Gastrocnemius medialis (tissue), 4 donors: ENCODE measurements at regions not wholly inside any gene's neighbourhood (a gene's known extent, or its start where the extent isn't known, plus 50 kb on each side); places are given as distances from the start of the nearest gene placed in this dataset.

Experiments used
- ATAC-seq, 2 donors: fragments of 150-250 bp; one replicate each; pipeline ENCODE4 v1.9.1; 2016
- DNase-seq, 2 donors: peaks; one replicate each; pipeline ENCODE4 v3.0.0-alpha.2; 2019
- H3K27ac ChIP-seq, 4 donors: fragments of 200-600 bp; sonication (generic); 1 replicate in 1 of 4; 2 replicates in 3 of 4; pipeline ENCODE4 v1.5.1; 2016 to 2018; ENCODE audit warnings: mild to moderate bottlenecking in 2 of 4, moderate library complexity in 1 of 4
- H3K27me3 ChIP-seq, 3 donors: fragments of 200-600 bp; sonication (generic) in 2 of 3; 1 replicate in 1 of 3; 2 replicates in 2 of 3; pipeline versions ENCODE4 v1.5.1 to v1.6.0; 2016 to 2019; ENCODE audit warnings: mild to moderate bottlenecking in 1 of 3, moderate library complexity in 1 of 3
- H3K36me3 ChIP-seq, 2 donors: fragments of 200-600 bp; sonication (generic) in 1 of 2; one replicate each; pipeline ENCODE4 v1.5.1; 2017 to 2018
- H3K4me1 ChIP-seq, 2 donors: fragments of 200-600 bp; sonication (generic) in 1 of 2; one replicate each; pipeline ENCODE4 v1.5.1; 2016 to 2017; ENCODE audit warnings: mild to moderate bottlenecking in 2 of 2
- H3K4me3 ChIP-seq, 4 donors: fragments of 200-600 bp; sonication (generic) in 3 of 4; 1 replicate in 1 of 4; 2 replicates in 3 of 4; pipeline ENCODE4 v1.5.1; 2016 to 2019; ENCODE audit warnings: mild to moderate bottlenecking in 2 of 4
- H3K9me3 ChIP-seq, 3 donors: fragments of 200-600 bp; sonication (generic) in 2 of 3; 1 replicate in 1 of 3; 2 replicates in 2 of 3; pipeline ENCODE4 v1.5.1; 2016 to 2019
- POLR2A ChIP-seq, 2 donors: fragments of 450-650 bp; IDR thresholded peaks; one replicate each; pipeline ENCODE4 v1.6.1; 2017; ENCODE audit warnings: antibody characterized with exemption in 2 of 2, mild to moderate bottlenecking in 2 of 2, moderate library complexity in 2 of 2
- in situ Hi-C, 4 donors: fragments of 200-750 bp; cut with MboI; loops; one replicate each; pipeline versions ENCODE4 v1.15.0 to v1.8.0; 2017; ENCODE audit warnings: low sequenced_read_pairs in 4 of 4
- intact Hi-C: fragments of 100-400 bp; cut with DNase I; formaldehyde crosslinking; loops from one replicate; pipeline ENCODE4 v1.15.1; 2023; ENCODE audit warnings: low total_unique reads
- TF ChIP-seq, protein P1 (sequence below), 5 experiments: fragments of 450-650 bp in 3 of 5; fragments of 200-600 bp in 2 of 5; sonication (generic) in 2 of 5; IDR thresholded peaks in 4 of 5; conservative IDR thresholded peaks in 1 of 5; 1 replicate in 4 of 5; 2 replicates in 1 of 5; pipeline ENCODE4 v1.5.1; 2016 to 2019; ENCODE audit warnings: antibody characterized with exemption in 5 of 5, mild to moderate bottlenecking in 3 of 5, moderate library complexity in 3 of 5

DNA sequence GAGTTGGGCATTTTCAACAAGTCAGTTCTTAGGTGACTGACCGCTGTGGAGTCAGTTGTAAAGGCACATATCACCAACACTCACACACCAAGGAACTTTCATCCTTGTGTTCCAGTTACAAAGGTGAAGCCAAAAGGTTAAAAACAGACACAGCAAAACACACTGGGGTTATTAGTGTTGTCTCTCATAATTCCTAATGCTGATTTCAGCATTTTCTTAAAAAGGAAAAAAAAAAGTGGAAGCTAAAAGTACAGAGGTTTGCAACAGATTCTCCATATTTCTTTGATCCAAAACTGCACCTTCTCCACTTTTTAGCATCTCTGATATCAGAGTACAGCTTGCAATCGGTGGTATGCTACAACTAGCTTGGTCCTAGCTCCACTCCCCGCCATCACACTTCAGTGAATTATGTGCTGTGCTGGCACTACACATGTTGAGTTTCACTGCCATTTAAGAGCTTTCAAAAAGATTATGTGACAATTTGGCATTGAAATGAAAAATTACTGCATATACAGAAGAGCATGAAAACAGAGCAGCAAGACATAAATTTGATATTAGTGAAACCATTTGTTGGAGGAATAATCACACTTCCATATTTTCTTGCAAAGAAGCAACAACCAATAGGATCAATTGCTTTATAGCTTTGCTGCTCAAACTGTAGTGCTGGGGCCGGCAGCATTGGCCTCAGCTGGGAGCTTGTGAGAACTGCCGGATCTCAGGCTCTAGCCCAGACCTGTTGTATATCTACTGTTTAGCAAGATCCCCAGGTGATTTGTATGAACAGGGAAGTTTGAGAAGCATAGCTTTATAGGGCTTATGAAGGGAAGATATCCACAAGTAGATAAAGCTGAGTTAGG, 62.3 kb upstream of the DAPL1 start:
- intact Hi-C loops = no loop called here
- no peak overlapping the region for H3K27ac ChIP-seq
- in situ Hi-C loops = loop anchor here in 1 of 4 donors (25.0 kb wide), 1 partner anchor 546 kb away; no protein-coding TSS in a partner anchor
- TF ChIP-seq, protein P1, sequence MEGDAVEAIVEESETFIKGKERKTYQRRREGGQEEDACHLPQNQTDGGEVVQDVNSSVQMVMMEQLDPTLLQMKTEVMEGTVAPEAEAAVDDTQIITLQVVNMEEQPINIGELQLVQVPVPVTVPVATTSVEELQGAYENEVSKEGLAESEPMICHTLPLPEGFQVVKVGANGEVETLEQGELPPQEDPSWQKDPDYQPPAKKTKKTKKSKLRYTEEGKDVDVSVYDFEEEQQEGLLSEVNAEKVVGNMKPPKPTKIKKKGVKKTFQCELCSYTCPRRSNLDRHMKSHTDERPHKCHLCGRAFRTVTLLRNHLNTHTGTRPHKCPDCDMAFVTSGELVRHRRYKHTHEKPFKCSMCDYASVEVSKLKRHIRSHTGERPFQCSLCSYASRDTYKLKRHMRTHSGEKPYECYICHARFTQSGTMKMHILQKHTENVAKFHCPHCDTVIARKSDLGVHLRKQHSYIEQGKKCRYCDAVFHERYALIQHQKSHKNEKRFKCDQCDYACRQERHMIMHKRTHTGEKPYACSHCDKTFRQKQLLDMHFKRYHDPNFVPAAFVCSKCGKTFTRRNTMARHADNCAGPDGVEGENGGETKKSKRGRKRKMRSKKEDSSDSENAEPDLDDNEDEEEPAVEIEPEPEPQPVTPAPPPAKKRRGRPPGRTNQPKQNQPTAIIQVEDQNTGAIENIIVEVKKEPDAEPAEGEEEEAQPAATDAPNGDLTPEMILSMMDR (IDR thresholded peaks at IDR 0.05 in 4 of 5, conservative IDR thresholded peaks at IDR 0.05 in 1 of 5) = no peak
- TF ChIP-seq POLR2A (IDR thresholded peaks at IDR 0.05) = no peak
- no peaks in the 10 kb centered on the region for H3K9me3 ChIP-seq
- ATAC-seq (no peak), DNase-seq (no peak)
- H3K36me3 ChIP-seq = no peaks in the 10 kb centered on the region
- H3K4me3 ChIP-seq = no peak overlapping the region
- H3K27me3 ChIP-seq = no peaks in the 10 kb centered on the region
- H3K4me1 ChIP-seq = no peaks in the 10 kb centered on the region

DNA sequence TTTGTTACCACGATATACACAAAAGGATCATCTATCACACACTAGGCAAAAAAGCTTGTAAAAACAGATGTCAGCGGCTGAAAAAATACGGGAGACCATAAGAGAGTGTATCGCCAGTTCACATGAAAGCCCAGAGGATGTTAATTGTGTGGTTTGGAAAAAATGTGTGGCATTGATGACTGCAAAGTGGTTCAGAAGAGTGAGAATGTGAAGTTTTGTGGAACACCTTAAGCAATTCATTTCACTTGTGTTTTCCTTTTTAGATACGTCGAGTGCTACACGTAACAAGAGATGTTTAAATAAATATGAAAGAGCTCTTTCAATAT, 61.7 kb upstream of the DAPL1 start:
- no peak overlapping the region for H3K27ac ChIP-seq
- no peak overlapping the region for H3K4me3 ChIP-seq
- H3K4me1 ChIP-seq = no peaks in the 10 kb centered on the region
- in situ Hi-C loops (loop anchor here in 1 of 4 donors (25.0 kb wide), 1 partner anchor 546 kb away; no protein-coding TSS in a partner anchor), intact Hi-C loops (no loop called here)
- DNase-seq (no peak), ATAC-seq (no peak)
- H3K27me3 ChIP-seq = no peaks in the 10 kb centered on the region
- no peak for TF ChIP-seq POLR2A (IDR thresholded peaks at IDR 0.05)
- TF ChIP-seq, protein P1 (IDR thresholded peaks at IDR 0.05 in 4 of 5, conservative IDR thresholded peaks at IDR 0.05 in 1 of 5) = no peak
- no peaks in the 10 kb centered on the region for H3K36me3 ChIP-seq
- no peaks in the 10 kb centered on the region for H3K9me3 ChIP-seq

DNA sequence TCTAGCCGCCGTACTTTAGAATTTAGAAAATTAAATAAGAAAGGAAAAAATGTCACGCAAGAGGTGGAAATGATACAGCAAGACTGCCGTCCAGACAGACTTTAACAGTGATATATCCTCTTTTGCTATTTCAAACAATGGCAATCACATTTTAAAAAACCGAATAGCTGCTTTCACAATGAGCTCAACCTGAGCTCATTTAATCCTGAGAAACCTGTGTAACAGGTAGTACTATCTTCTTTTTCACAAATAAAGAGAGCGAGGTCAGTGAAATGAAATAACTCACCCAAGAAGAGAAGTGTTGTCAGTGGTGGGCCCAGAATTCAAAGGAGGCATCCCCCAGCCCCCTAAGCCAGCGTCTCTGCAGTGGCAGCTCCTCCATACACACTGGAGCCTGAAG, 60.7 kb upstream of the DAPL1 start:
- Histone ChIP-seq H3K4me3 (no peak overlapping the region), H3K27ac (no peak overlapping the region), H3K4me1 (no peaks in the 10 kb centered on the region), H3K27me3 (no peaks in the 10 kb centered on the region), H3K36me3 (no peaks in the 10 kb centered on the region), H3K9me3 (no peaks in the 10 kb centered on the region)
- ATAC-seq (no peak), DNase-seq (no peak)
- TF ChIP-seq, protein P1 (IDR thresholded peaks at IDR 0.05 in 4 of 5, conservative IDR thresholded peaks at IDR 0.05 in 1 of 5) = no peak
- no peak for TF ChIP-seq POLR2A (IDR thresholded peaks at IDR 0.05)
- in situ Hi-C loops = loop anchor here in 1 of 4 donors (25.0 kb wide), 1 partner anchor 547 kb away; no protein-coding TSS in a partner anchor
- intact Hi-C loops = no loop called here

DNA sequence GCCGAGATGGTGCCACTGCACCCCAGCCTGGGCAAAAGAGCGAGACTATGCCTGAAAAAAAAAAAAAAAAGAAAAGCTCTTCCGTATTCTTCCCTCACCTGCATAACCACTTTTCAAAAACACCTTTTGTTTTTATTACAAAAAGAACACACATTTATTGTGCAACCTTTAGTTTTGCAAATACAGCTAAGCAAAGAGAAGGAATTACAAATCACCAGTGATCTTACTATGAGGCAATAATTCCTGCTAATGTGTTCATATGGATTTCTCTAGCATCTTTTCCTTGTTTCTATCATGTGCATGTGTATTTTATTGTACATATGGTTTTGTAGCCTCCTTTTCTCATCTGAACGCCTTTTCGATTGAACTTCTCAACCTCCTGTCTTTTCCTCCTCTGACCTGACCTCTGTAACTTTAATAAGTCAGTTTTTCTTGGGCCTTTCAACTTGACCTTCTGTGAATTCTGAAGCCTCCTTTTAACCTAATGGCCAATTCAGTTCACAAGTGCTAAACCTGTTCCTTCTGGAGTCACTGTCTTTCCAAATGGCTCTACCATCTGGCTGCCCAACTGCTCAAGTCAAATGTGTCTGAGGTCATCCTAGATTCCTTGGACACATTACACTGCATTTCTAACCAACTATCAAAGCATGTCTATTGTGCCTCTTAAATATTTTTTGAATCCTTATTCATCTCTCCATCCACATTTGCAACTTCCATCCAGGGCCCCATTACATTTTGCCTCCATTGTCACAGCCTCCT, 59.1 kb upstream of the DAPL1 start:
- no peak for DNase-seq
- TF ChIP-seq POLR2A (IDR thresholded peaks at IDR 0.05) = no peak
- TF ChIP-seq, protein P1 (IDR thresholded peaks at IDR 0.05 in 4 of 5, conservative IDR thresholded peaks at IDR 0.05 in 1 of 5) = no peak
- H3K36me3 ChIP-seq = no peaks in the 10 kb centered on the region
- H3K27me3 ChIP-seq = no peaks in the 10 kb centered on the region
- ATAC-seq = no peak
- H3K27ac ChIP-seq = no peak overlapping the region
- intact Hi-C loops = no loop called here
- H3K4me1 ChIP-seq = no peaks in the 10 kb centered on the region
- in situ Hi-C loops = loop anchor here in 1 of 4 donors (25.0 kb wide), 1 partner anchor 549 kb away; no protein-coding TSS in a partner anchor
- no peaks in the 10 kb centered on the region for H3K9me3 ChIP-seq
- H3K4me3 ChIP-seq = no peak overlapping the region
